Neural cell (in vitro differentiated cells): ENCODE measurements at regions not wholly inside any gene's neighbourhood (a gene's known extent, or its start where the extent isn't known, plus 50 kb on each side); places are given as distances from the start of the nearest gene placed in this dataset.

ENCODE experiments used
- H2AFZ ChIP-seq: fragments of 200-600, 300-800 bp; sonication (generic), shearing (Covaris generic); 2 replicates; pipeline ENCODE4 v1.6.0; 2014; ENCODE audit warnings: low read depth, mild to moderate bottlenecking, antibody characterized with exemption, low read length, moderate library complexity
- H3F3A ChIP-seq: fragments of 200-600 bp; shearing (Covaris generic); 2 replicates; pipeline ENCODE4 v1.6.1; 2016; ENCODE audit warnings: mild to moderate bottlenecking, moderate library complexity, mixed read lengths, antibody characterized with exemption, low read length; ENCODE audit not compliant: insufficient read depth, poor library complexity, severe bottlenecking
- H3K27ac ChIP-seq: fragments of 200-600, 300-800 bp; sonication (generic), shearing (Covaris generic); 2 replicates; pipeline ENCODE4 v1.5.1; 2014; ENCODE audit warnings: mild to moderate bottlenecking, low read length, moderate library complexity
- H3K27me3 ChIP-seq: fragments of 300-800, 200-600 bp; sonication (generic), shearing (Covaris generic); 2 replicates; pipeline ENCODE4 v1.6.0; 2014; ENCODE audit warnings: mild to moderate bottlenecking, low read depth, low read length, moderate library complexity; ENCODE audit not compliant: insufficient read depth
- H3K36me3 ChIP-seq: fragments of 300-800, 200-600 bp; sonication (generic), shearing (Covaris generic); 2 replicates; pipeline ENCODE4 v1.5.1; 2014; ENCODE audit warnings: mild to moderate bottlenecking, antibody characterized with exemption, low read length, moderate library complexity; ENCODE audit not compliant: insufficient read depth
- H3K4me2 ChIP-seq: fragments of 300-800, 200-600 bp; sonication (generic), shearing (Covaris generic); 2 replicates; pipeline ENCODE4 v1.6.0; 2014; ENCODE audit warnings: mild to moderate bottlenecking, low read length
- H3K4me3 ChIP-seq: fragments of 300-800, 200-600 bp; sonication (generic), shearing (Covaris generic); 2 replicates; pipeline ENCODE4 v1.5.1; 2014; ENCODE audit warnings: mild to moderate bottlenecking, low read length, moderate library complexity
- H3K79me2 ChIP-seq: fragments of 200-600 bp; shearing (Covaris generic); replicated peaks from 2 replicates; pipeline ENCODE4 v1.6.0; 2014; ENCODE audit warnings: mild to moderate bottlenecking, low read length, moderate library complexity; ENCODE audit not compliant: insufficient read depth
- H3K9ac ChIP-seq: fragments of 300-800, 200-600 bp; sonication (generic), shearing (Covaris generic); 2 replicates; pipeline ENCODE4 v1.6.1; 2016; ENCODE audit warnings: mild to moderate bottlenecking, low read length, mixed read lengths
- H3K9me2 ChIP-seq: fragments of 200-600 bp; shearing (Covaris generic); 2 replicates; pipeline ENCODE4 v1.6.1; 2016; ENCODE audit warnings: mild to moderate bottlenecking, low read length, mixed read lengths; ENCODE audit not compliant: insufficient read depth
- H3K9me3 ChIP-seq: fragments of 200-600, 300-800 bp; sonication (generic), shearing (Covaris generic); 2 replicates; pipeline ENCODE4 v1.6.1; 2016; ENCODE audit warnings: mild to moderate bottlenecking, mixed run types, low read length, moderate library complexity, mixed read lengths
- H4K20me1 ChIP-seq: fragments of 200-600 bp; shearing (Covaris generic); 2 replicates; pipeline ENCODE4 v1.6.1; 2016; ENCODE audit warnings: mild to moderate bottlenecking, mixed run types; ENCODE audit not compliant: insufficient read depth
- CTCF ChIP-seq: fragments of 450-650 bp; IDR thresholded peaks from 2 replicates; pipeline ENCODE4 v1.5.1; 2014; ENCODE audit warnings: antibody characterized with exemption, mild to moderate bottlenecking, moderate library complexity; ENCODE audit not compliant: poor library complexity, severe bottlenecking
- EP300 ChIP-seq: fragments of 450-650 bp; conservative IDR thresholded peaks from 2 replicates; pipeline ENCODE4 v1.6.1; 2014; ENCODE audit warnings: antibody characterized with exemption, mild to moderate bottlenecking, moderate library complexity; ENCODE audit not compliant: poor library complexity, severe bottlenecking
- EZH2 ChIP-seq: fragments of 200-600, 300-800 bp; shearing (Covaris generic), sonication (generic); IDR thresholded peaks from 2 replicates; pipeline ENCODE4 v1.6.1; 2014; ENCODE audit warnings: antibody characterized with exemption, low read length, borderline replicate concordance, mild to moderate bottlenecking; ENCODE audit not compliant: insufficient read depth, poor library complexity, severe bottlenecking
- MXI1 ChIP-seq: fragments of 450-650 bp; conservative IDR thresholded peaks from 2 replicates; pipeline ENCODE4 v1.6.1; 2014; ENCODE audit warnings: antibody characterized with exemption, mild to moderate bottlenecking; ENCODE audit not compliant: poor library complexity, severe bottlenecking
- POLR2AphosphoS5 ChIP-seq: IDR thresholded peaks from 2 replicates; pipeline ENCODE4 v1.6.1; 2012
- RAD21 ChIP-seq: fragments of 450-650 bp; conservative IDR thresholded peaks from 2 replicates; pipeline ENCODE4 v1.6.1; 2014; ENCODE audit warnings: antibody characterized with exemption, mild to moderate bottlenecking, moderate library complexity
- REST ChIP-seq: IDR thresholded peaks from 2 replicates; pipeline ENCODE4 v1.6.1; 2012; ENCODE audit warnings: borderline replicate concordance
- SMC3 ChIP-seq: fragments of 450-650 bp; conservative IDR thresholded peaks from 2 replicates; pipeline ENCODE4 v1.6.1; 2014; ENCODE audit warnings: antibody characterized with exemption, mild to moderate bottlenecking, moderate library complexity; ENCODE audit not compliant: poor library complexity
- TAF1 ChIP-seq: IDR thresholded peaks from 2 replicates; pipeline ENCODE4 v1.6.1; 2012; ENCODE audit warnings: low read depth

GRCh38 chr9:88874391-88874790 lies 116.9 kb upstream of the S1PR3 start:
- H3K9me3 ChIP-seq, result no peaks in the 10 kb centered on the region
- TF ChIP-seq SMC3, result no peak
- TF ChIP-seq CTCF, result no peak
- TF ChIP-seq REST, result no peak
- no peak for TF ChIP-seq TAF1
- no peak for TF ChIP-seq RAD21
- TF ChIP-seq POLR2AphosphoS5, result no peak
- no peak for TF ChIP-seq MXI1
- no peak for TF ChIP-seq EP300
- no peak for TF ChIP-seq EZH2

DNA sequence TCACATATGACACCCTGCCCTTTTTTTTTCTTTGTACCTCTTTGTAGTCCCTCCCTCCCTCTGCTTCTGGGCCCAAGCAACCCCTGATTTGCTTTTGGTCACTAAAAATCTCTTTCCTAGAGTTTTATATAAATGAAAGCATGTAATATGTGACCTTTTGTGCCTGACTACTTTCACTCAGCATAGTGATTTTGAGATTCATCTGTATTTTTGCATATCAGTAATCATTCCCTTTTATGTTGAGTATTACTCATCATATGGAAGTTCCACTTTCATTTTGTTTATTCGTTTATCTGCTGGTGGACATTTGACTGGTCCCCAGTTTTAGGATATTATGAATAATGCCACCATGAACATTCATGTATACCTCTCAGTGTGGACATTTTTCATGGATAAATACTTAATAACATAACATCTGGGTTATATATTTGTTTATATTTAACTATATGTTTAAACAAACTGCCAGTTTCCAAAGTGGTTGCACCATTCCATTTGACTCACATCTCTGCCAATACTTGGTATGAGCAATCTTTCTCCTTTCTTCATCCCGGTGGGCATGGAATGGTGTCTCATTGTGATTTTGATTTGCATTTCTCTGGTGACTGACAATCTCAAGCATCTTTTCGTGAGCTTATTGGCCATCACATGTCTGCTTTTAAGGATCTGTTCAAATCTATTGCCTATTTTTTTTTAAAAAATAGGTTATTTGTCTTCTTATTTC lies 115.7 kb upstream of the S1PR3 start:
- H3K36me3 ChIP-seq, result no peaks in the 10 kb centered on the region
- no peaks in the 10 kb centered on the region for H3K9me3 ChIP-seq
- no peak overlapping the region for H3K4me3 ChIP-seq
- no peak overlapping the region for H2AFZ ChIP-seq
- H3K4me2 ChIP-seq, result no peak overlapping the region
- H3K79me2 ChIP-seq, result no peaks in the 10 kb centered on the region
- H3K27ac ChIP-seq, result no peak overlapping the region
- no peaks in the 10 kb centered on the region for H4K20me1 ChIP-seq
- no peaks in the 10 kb centered on the region for H3K27me3 ChIP-seq
- no peak for TF ChIP-seq CTCF
- no peak for TF ChIP-seq TAF1
- no peak for TF ChIP-seq RAD21
- no peak for TF ChIP-seq POLR2AphosphoS5
- TF ChIP-seq EP300, result no peak
- TF ChIP-seq EZH2, result no peak
- no peak for TF ChIP-seq MXI1
- no peak for TF ChIP-seq REST
- no peak for TF ChIP-seq SMC3
- H3K9me2 ChIP-seq, result no peaks in the 10 kb centered on the region
- H3F3A ChIP-seq, result no peaks in the 10 kb centered on the region
- no peak overlapping the region for H3K9ac ChIP-seq

More at GRCh38 chr9:88874391-88874790, 116.9 kb upstream of the S1PR3 start:
- Histone ChIP-seq H3K9me2 (no peaks in the 10 kb centered on the region), H2AFZ (no peak overlapping the region), H4K20me1 (no peaks in the 10 kb centered on the region), H3K27ac (no peak overlapping the region), H3K4me3 (no peak overlapping the region), H3K79me2 (no peaks in the 10 kb centered on the region), H3K4me2 (no peak overlapping the region), H3K9ac (no peak overlapping the region), H3K27me3 (no peaks in the 10 kb centered on the region), H3F3A (no peaks in the 10 kb centered on the region), H3K36me3 (no peaks in the 10 kb centered on the region)
